MM.1S (cell line): ENCODE measurements at regions not wholly inside any gene's neighbourhood (a gene's known extent, or its start where the extent isn't known, plus 50 kb on each side); places are given as distances from the start of the nearest gene placed in this dataset.

ENCODE experiments used
- EZH2 ChIP-seq: fragments of 300-600 bp; sonication (generic); optimal IDR thresholded peaks from 2 replicates; pipeline ENCODE3; 2017; ENCODE audit warnings: low read depth, mild to moderate bottlenecking, antibody characterized with exemption, low read length, mixed read lengths
- EZH2phosphoT487 ChIP-seq: fragments of 300-600 bp; sonication (generic); IDR thresholded peaks from 2 replicates; pipeline ENCODE4 v1.6.1; 2018; ENCODE audit warnings: antibody characterized with exemption, low read length
- TF ChIP-seq, protein P1 (sequence below): fragments of 300-600 bp; sonication (generic); IDR thresholded peaks from 2 replicates; pipeline ENCODE4 v1.5.1; 2016; ENCODE audit warnings: antibody characterized with exemption, low read length, mixed read lengths

GRCh38 chr6:153437193-153437592, 306.1 kb upstream of the RGS17 start:
- TF ChIP-seq, protein P1, sequence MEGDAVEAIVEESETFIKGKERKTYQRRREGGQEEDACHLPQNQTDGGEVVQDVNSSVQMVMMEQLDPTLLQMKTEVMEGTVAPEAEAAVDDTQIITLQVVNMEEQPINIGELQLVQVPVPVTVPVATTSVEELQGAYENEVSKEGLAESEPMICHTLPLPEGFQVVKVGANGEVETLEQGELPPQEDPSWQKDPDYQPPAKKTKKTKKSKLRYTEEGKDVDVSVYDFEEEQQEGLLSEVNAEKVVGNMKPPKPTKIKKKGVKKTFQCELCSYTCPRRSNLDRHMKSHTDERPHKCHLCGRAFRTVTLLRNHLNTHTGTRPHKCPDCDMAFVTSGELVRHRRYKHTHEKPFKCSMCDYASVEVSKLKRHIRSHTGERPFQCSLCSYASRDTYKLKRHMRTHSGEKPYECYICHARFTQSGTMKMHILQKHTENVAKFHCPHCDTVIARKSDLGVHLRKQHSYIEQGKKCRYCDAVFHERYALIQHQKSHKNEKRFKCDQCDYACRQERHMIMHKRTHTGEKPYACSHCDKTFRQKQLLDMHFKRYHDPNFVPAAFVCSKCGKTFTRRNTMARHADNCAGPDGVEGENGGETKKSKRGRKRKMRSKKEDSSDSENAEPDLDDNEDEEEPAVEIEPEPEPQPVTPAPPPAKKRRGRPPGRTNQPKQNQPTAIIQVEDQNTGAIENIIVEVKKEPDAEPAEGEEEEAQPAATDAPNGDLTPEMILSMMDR, result no peak
- TF ChIP-seq EZH2, result no peak
- no peak for TF ChIP-seq EZH2phosphoT487
